Panc1 (cell line): ENCODE measurements at regions not wholly inside any gene's neighbourhood (a gene's known extent, or its start where the extent isn't known, plus 50 kb on each side); places are given as distances from the start of the nearest gene placed in this dataset.

Experiments
- POLR2AphosphoS5 ChIP-seq: IDR thresholded peaks from 2 replicates; pipeline ENCODE4 v1.6.1; 2012; ENCODE audit warnings: mild to moderate bottlenecking, low read depth, low read length, moderate library complexity
- SIN3A ChIP-seq: IDR thresholded peaks from 2 replicates; pipeline ENCODE4 v1.6.1; 2012; ENCODE audit warnings: low read depth, mild to moderate bottlenecking, low read length, moderate library complexity, borderline replicate concordance; ENCODE audit not compliant: insufficient read depth

DNA sequence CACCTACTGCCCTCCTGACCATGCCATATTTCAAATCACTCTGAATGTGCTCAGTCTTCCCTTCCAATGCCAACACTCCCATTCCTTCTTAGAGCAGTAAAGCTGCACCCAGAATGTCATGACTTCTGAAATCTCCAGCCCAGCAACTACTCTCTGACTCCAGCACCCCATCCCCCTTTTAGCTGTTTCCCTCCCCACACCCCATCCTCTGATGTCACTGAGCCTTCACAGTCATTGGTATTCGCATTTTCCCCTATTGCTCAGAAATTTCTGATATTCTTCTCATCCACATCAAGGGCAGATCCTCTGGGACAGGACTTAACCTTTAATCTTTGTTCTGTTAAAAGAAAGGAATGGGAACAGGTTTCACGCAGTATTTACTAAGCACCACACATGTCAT is 67.1 kb upstream of the SLC4A11 start:
- no peak for TF ChIP-seq POLR2AphosphoS5
- no peak for TF ChIP-seq SIN3A
